ACC112 (cell line): ENCODE measurements at regions not wholly inside any gene's neighbourhood (a gene's known extent, or its start where the extent isn't known, plus 50 kb on each side); places are given as distances from the start of the nearest gene placed in this dataset.
"Not testable (repeated sequence)": the region's sequence is repeated elsewhere in the genome, so short reads cannot be mapped to it uniquely, and the experiment has no call there.

ENCODE experiments used
- H2AFZ ChIP-seq: fragments of 200-600 bp; sonication (generic); one replicate; pipeline ENCODE4 v1.6.0; 2017; ENCODE audit warnings: antibody characterized with exemption, low read length; ENCODE audit not compliant: unreplicated experiment
- H3K27ac ChIP-seq: fragments of 200-600 bp; sonication (generic); 2 replicates; pipeline ENCODE4 v1.5.1; 2014; ENCODE audit warnings: low read depth, mild to moderate bottlenecking, antibody characterized with exemption, low read length, moderate library complexity
- H3K27me3 ChIP-seq: fragments of 200-600 bp; sonication (generic); 2 replicates; pipeline ENCODE4 v1.6.1; 2014; ENCODE audit warnings: mild to moderate bottlenecking, antibody characterized with exemption, low read length, moderate library complexity, mixed read lengths; ENCODE audit not compliant: insufficient read depth
- H3K36me3 ChIP-seq: fragments of 200-600 bp; sonication (generic); 2 replicates; pipeline ENCODE4 v1.6.1; 2016; ENCODE audit warnings: mild to moderate bottlenecking, antibody characterized with exemption, low read length, moderate library complexity, mixed read lengths; ENCODE audit not compliant: insufficient read depth
- H3K4me1 ChIP-seq: fragments of 200-600 bp; sonication (generic); one replicate; pipeline ENCODE4 v1.6.1; 2016; ENCODE audit warnings: low read length, mixed read lengths; ENCODE audit not compliant: insufficient read depth, unreplicated experiment, control insufficient read depth
- H3K4me3 ChIP-seq: fragments of 200-600 bp; sonication (generic); 2 replicates; pipeline ENCODE4 v1.5.1; 2014; ENCODE audit warnings: mild to moderate bottlenecking, low read depth, low read length
- H3K79me2 ChIP-seq: fragments of 200-600 bp; sonication (generic); one replicate; pipeline ENCODE4 v1.6.0; 2016; ENCODE audit warnings: low read length; ENCODE audit not compliant: control insufficient read depth, unreplicated experiment, insufficient read depth

DNA sequence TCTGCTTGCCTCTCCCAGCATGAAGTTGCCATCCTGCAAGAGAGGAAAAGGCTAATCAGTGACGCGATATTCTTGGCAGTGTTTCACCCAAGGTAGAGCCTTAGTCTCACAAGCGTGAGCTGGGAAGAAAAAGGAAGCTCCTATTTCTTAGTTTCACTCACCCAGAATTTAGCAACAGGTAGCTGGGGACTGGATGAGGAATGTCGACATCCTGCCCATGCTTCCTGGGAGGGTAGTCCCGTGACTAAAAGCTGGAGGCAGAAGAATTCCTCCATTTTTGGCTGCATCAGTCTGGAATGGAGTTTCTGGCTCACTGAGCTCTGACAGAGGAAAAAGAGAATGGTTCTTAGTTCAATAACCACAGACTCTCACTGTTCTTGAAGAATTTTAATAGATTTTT is 198.4 kb downstream of the UBE2NL start:
- H2AFZ ChIP-seq, H3K27me3 ChIP-seq, H3K4me1 ChIP-seq, H3K27ac ChIP-seq, H3K4me3 ChIP-seq, H3K79me2 ChIP-seq, H3K36me3 ChIP-seq: not testable (repeated sequence)

GRCh38 chrX:144089674-144090073 is 205.8 kb downstream of the UBE2NL start:
- not testable (repeated sequence) for H2AFZ ChIP-seq, H3K27ac ChIP-seq, H3K79me2 ChIP-seq, H3K27me3 ChIP-seq, H3K36me3 ChIP-seq, H3K4me3 ChIP-seq, H3K4me1 ChIP-seq

- H3K79me2 ChIP-seq, H3K4me3 ChIP-seq, H2AFZ ChIP-seq, H3K27ac ChIP-seq, H3K4me1 ChIP-seq, H3K36me3 ChIP-seq, H3K27me3 ChIP-seq: not testable (repeated sequence)
Measured at GRCh38 chrX:144092116-144092515, 208.2 kb downstream of the UBE2NL start.

DNA sequence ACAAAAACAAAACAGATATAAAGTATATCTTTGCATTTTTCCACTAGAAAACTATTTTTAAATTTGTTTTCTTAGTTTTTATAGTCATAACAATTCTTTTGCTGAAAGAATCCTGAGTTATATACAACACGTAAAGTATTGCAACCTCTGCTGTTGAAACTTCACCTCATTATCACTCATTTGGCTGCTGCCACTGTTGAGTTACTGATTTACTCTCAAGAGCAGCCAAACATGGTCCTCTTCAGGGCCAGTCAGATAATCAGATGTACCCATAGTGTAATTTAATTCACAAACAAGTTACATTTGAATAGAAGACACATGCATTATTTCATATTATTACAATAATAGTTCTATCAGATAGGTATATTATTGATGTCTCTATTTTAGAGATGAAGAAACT is 235.6 kb downstream of the UBE2NL start:
- not testable (repeated sequence) for H3K4me1 ChIP-seq, H3K79me2 ChIP-seq, H3K27ac ChIP-seq, H3K4me3 ChIP-seq, H3K36me3 ChIP-seq, H3K27me3 ChIP-seq, H2AFZ ChIP-seq

DNA sequence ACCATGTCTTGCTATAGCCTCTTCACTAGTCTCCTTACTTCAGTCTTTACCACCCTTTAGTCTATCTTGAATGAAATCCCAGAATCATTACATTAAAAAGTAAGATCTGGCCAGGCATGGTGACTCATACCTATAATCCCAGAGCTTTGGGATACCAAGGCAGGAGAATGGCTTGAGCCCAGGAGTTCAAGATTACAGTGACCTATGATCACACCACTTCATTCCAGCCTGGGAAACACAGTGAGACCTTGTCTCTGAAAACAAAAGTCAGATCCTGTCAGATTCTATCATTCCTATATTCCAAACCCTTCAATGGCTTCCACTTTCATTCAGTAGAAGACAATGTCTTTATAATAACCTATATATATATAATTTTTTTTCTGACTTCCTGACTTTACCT is 237.7 kb downstream of the UBE2NL start:
- not testable (repeated sequence) for H3K27ac ChIP-seq, H3K36me3 ChIP-seq, H2AFZ ChIP-seq, H3K4me1 ChIP-seq, H3K4me3 ChIP-seq, H3K79me2 ChIP-seq, H3K27me3 ChIP-seq

DNA sequence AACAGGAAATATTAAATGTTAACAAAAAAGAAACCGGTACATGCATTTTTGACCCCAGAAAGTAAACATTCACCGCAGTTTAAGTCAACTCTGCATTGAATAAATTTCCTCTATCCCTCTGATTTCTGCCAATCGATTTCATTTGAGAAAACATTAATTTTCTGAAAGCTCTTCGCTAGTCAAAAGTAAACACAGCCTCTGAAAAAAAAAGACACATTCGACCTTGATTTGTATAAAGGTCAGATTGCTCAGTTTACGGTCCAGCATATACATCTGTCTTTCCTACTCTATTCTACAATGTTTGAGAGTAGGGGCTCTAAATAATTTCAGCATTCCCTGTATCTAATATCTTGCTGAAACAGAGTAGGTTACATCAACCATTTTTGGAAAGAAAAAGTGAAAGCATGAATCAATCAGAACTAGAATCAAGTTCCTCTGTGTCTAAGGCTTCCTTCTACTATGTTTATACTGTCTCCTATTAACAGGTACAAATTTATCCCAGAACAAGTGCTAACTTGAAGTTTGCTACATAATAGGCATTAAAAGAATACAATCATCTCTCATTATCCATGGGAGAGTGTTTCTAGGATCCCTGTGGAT is 243.8 kb downstream of the UBE2NL start:
- not testable (repeated sequence) for H2AFZ ChIP-seq, H3K27ac ChIP-seq, H3K4me3 ChIP-seq, H3K79me2 ChIP-seq, H3K4me1 ChIP-seq, H3K36me3 ChIP-seq, H3K27me3 ChIP-seq

DNA sequence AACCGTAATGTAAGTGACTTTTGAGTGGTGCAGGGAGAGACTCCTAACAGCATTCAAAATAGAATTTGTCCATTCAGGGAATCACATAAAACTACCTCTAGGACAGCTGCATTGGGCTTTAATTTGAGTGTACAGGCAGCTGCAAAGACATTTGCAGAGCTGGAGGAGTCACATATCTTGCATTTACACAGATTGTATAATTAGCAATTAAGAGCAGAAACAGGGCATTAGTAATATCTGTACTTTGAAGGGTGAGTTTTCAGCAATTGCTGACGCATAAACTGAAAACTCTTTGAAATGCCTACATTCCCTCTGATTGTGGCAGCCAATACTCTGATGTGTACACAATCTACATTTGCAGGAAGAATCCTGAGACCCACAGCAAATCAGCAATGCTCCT is 245.6 kb downstream of the UBE2NL start:
- H3K4me3 ChIP-seq = not testable (repeated sequence)

GRCh38 chrX:144130507-144130906 is 246.6 kb downstream of the UBE2NL start:
- H3K4me1 ChIP-seq, H3K79me2 ChIP-seq, H3K27me3 ChIP-seq, H3K4me3 ChIP-seq, H2AFZ ChIP-seq, H3K36me3 ChIP-seq, H3K27ac ChIP-seq: not testable (repeated sequence)

More for the DNA sequence above, 245.6 kb downstream of the UBE2NL start:
- H3K4me1 ChIP-seq, H3K79me2 ChIP-seq, H3K27me3 ChIP-seq, H3K27ac ChIP-seq, H3K36me3 ChIP-seq, H2AFZ ChIP-seq: not testable (repeated sequence)

- not testable (repeated sequence) for H3K27me3 ChIP-seq, H3K36me3 ChIP-seq, H3K4me1 ChIP-seq, H3K27ac ChIP-seq, H3K4me3 ChIP-seq, H3K79me2 ChIP-seq, H2AFZ ChIP-seq
Measured at GRCh38 chrX:144131080-144131479, 247.2 kb downstream of the UBE2NL start.

DNA sequence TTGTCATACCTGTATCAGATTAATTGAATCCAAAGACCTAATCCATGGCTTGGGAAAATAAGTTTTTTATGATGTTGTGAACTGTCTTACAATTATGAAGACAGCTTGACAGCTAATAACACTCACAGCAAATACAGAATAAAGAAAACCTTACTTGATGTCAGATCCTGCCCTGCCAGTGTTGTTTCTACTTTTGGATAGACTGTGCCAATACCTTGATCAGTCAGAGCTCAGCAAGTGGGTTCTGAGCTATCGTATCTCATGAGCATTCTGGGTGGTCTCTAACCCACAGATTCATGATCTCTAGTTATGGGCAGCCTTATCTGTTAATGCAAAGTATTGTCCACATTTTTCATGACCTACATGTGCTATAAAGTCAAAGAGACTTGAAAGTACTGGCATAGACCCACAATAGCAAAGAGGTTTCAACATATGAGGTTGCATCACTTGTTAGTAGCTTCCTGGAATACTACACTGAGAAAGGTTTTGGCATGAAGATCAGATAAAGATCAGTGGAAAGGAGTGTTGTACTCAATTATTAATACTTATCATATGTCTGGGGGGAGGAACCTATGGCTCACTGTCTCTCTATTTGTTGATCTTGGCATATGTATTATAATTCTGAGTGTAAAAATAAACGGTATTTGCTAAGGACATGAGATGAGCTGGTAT is 250.7 kb downstream of the UBE2NL start:
- H2AFZ ChIP-seq, H3K4me1 ChIP-seq, H3K27me3 ChIP-seq, H3K79me2 ChIP-seq, H3K4me3 ChIP-seq, H3K27ac ChIP-seq, H3K36me3 ChIP-seq: not testable (repeated sequence)

DNA sequence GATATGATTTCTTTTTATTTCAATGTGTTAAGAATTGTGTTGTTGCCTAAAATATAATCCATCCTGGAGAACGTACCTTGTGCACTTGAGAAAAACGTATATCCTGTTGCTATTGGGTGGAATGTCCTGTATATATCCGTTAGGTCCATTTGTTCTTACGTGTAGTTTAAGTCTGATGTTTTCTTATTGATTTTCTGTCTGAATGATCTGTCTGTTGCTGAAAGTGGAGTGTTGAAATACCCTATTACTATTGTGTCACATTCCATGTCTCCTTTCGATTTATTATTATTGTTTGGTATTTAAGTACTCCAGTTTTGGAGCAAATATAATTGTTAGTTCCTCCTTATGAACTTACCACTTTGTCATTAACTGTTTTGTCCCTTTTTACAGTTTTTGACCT is 270.6 kb downstream of the UBE2NL start:
- H3K27me3 ChIP-seq, H3K4me3 ChIP-seq, H3K4me1 ChIP-seq, H3K27ac ChIP-seq, H3K79me2 ChIP-seq, H2AFZ ChIP-seq, H3K36me3 ChIP-seq: not testable (repeated sequence)
